Stimulated activated CD4-positive, alpha-beta T cell treated with anti-CD3 and anti-CD28 coated beads, Interleukin-15, amount 100 ng/mL, for 48 hours (primary cell): ENCODE measurements at regions not wholly inside any gene's neighbourhood (a gene's known extent, or its start where the extent isn't known, plus 50 kb on each side); places are given as distances from the start of the nearest gene placed in this dataset.
"Not testable (repeated sequence)": the region's sequence is repeated elsewhere in the genome, so short reads cannot be mapped to it uniquely, and the experiment has no call there.

Experiments
- DNase-seq, 2 donors: peaks; one replicate each; pipeline ENCODE4 v3.0.0-alpha.2; 2020; ENCODE audit warnings: low read depth in 2 of 2

- DNase-seq, result no peak
Observed at GRCh38 chr5:26543987-26544386, 494.4 kb downstream of the CDH9 start.

- no peak for DNase-seq
Observed at GRCh38 chr5:26538226-26538625, 500.2 kb downstream of the CDH9 start.

DNA sequence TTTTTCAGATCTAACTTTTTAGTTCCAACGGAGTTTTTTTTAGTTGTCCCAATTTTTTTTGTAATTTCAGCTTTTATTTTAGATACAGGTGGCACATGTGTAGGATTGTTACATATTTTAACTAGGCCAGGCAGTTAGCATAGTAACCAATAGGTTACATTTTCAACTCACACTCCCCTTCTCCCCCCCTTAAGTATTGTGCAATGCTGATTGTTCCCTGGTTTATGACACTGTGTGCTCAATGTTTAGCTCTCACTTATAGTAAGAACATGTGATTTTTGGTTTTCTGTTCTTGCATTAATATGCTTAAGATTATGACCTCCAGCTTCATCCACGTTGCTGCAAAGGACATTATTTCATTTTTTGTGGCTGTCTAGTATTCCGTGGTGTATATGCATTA is 503.2 kb downstream of the CDH9 start:
- no peak for DNase-seq

DNA sequence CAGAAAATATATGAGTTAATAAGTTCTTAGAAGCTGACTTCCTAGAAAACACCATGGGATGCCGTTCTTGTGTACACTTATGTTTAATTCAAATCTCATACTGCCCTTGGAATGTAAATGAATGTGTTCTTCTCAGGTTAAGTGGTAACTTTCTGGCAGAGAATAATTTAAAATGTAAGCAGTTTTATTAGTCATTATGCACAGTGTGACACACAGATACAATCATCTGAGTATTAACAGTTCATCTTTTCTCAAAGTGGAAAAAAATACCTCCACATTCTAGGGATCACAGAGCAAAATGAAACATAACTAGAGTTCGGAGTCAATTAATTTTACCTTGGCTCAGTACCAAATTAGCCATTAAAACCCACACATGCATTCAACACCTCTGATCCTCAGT is 508.1 kb downstream of the CDH9 start:
- DNase-seq, result no peak

DNA sequence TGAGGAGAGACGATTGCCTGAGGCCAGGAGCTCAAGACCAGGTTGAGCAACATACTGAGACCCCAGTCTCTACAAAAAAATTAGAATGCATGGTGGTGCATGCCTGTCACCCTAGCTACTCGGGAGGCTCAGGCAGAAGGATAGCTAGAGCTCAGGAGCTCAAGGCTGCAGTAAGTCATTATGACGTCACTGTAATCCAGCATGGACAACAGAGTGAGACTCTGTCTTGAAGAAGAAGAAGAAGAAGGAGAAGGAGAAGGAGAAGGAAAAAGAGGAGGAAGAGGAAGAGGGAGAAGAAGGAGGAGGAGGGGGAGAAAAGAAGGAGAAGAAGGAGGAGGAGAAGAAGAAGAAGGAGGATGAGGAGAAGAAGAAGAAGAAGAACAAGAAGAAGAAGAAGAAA is 519.1 kb downstream of the CDH9 start:
- no peak for DNase-seq

- DNase-seq, result no peak
Observed at GRCh38 chr5:26518065-26518464, 520.3 kb downstream of the CDH9 start.

DNA sequence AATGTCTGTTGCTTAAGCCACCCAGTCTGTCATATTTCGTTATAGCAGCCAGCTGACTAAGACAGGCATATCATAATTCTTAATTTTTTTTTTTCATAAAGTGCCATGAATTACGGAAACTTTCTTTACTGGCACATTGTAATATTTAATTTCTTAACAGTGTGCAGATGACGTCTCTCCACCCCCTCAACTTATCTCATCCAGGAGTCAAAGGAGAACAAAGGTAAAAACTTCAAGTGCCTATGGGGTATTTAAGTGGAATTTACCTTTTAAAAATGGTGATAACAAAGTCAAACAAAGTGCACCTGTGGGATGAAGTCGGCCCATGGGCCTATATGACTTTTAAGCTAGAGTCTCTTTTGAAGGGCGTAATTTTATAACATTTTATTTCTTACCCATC is 539.4 kb downstream of the CDH9 start:
- no peak for DNase-seq

DNA sequence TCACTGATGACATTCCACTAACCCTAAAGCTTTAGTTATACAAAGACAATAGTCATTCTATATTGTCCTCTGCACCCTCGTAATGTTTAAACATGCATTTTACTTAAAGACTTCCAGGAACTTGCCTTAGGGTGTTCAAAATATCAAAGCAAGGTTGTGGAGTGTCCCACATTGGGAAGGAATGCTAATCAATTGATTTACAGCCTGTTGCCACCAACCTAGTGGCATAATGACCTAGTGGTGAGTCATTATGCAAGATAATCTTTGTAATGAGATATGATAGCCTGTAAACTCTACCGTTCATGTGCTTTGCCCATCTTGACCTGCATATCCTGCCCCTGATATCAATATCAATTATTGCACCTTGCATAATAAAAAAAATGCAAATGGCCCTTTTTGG is 542.9 kb downstream of the CDH9 start:
- DNase-seq, result no peak

GRCh38 chr5:26492906-26493459 is 545.4 kb downstream of the CDH9 start:
- no peak for DNase-seq

DNA sequence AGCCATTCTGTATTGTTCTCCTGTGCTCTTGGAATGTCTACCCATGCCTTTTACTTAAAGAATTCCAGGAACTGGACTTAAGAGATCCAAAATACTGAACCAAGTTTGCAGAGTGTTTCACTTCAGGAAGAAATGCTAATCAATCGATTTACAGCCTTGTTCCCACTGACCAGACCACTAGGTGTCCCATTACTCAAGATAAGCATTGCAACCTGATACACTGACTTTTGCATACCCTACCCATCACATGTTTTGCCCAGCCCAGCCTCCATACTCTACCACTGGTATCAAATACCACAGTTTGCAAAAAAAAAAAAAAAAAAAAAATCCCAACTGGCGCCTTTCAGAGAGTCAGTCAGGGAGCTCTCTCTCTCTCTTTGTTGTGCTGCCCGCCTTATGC is 550.8 kb downstream of the CDH9 start:
- no peak for DNase-seq

- DNase-seq, result no peak
Observed at GRCh38 chr5:26486631-26487030, 551.8 kb downstream of the CDH9 start.

DNA sequence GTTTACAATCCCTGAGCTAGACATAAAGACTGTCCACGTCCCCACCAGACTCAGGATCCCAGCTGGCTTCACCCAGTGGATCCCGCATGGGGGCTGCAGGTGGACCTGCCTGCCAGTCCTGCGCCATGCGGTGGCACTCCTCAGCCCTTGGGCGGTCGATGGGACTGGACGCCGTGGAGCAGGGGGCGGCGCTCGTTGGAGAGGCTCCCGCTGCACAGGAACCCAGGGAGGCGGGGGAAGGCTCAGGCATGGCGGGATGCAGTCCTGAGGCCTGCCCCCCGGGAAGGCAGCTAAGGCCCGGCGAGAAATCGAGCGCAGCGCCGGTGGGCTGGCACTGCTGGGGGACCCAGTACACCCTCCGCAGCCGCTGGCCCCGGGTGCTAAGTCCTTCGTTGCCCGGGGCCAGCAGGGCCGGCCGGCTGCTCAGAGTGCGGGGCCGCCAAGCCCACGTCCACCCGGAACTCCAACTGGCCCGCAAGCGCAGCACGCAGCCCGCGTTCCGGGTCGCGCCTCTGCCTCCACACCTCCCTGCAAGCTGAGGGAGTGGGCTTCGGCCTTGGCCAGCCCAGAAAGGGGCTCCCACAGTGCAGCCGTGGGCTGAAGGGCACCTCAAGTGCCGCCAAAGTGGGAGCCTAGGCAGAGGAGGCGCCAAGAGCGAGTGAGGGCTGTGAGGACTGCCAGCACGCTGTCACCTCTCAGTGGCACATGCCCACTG is 553.1 kb downstream of the CDH9 start:
- not testable (repeated sequence) for DNase-seq

- DNase-seq, result no peak
Observed at GRCh38 chr5:26482810-26483375, 555.5 kb downstream of the CDH9 start.

GRCh38 chr5:26482076-26482809 is 556.1 kb downstream of the CDH9 start:
- no peak for DNase-seq

DNA sequence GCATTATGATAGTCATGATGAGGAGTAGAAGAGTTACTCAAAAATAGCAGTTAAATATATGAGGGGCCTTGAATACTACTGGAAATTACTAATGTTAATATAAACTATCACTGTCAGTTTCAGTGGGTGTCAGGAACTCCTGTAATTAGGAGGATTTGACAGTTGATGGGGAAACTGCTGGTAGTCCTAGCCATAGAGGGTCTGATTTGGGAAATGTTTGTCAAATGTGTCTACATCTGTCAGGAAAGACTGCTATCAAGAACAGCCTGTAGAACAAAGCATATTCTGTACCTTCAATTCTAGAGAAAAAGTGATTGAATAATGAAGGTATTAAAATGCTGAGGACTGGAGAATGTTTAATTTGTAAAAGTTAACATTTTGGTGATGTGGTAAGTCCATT is 567.9 kb downstream of the CDH9 start:
- no peak for DNase-seq

DNA sequence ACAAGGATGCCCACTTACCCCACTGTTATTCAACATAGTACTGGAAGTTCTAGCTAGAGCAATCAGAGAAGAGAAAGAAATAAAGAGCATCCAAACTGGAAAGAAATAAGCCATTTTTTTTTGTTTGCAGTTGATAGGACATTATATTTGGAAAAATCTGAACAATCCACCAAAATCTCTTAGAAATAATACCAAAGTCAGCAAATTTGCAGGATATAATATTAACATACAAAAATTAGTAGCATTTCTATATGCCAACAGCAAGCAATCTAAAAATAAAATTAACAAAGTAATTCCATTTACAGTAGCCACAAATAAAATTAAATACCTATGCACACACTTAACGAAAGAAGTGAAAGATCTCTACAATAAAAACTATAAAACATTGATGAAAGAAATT is 599.3 kb downstream of the CDH9 start:
- DNase-seq, result no peak

GRCh38 chr5:26434688-26435087 is 603.7 kb downstream of the CDH9 start:
- DNase-seq, result no peak

GRCh38 chr5:26432386-26432785 is 606.0 kb downstream of the CDH9 start:
- no peak for DNase-seq

DNA sequence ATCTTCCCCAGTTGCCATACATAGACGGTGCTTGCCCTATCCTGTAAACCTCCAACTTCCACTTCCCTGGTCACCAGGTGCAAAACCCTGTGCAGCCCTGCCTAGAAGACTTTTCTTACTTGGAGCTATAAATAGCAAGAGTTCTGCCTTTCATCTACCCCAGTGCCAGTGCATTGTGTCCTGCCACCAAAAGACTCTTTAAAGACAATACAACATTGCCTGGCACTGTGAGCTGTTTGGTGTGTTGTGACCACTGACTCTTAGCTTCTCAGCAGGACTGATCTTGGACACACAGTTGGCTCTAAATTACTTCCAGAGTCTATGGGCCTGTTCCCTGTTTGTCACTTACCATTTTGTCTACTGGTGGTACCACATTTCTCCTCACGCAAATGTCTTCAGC is 608.1 kb downstream of the CDH9 start:
- DNase-seq, result no peak

DNA sequence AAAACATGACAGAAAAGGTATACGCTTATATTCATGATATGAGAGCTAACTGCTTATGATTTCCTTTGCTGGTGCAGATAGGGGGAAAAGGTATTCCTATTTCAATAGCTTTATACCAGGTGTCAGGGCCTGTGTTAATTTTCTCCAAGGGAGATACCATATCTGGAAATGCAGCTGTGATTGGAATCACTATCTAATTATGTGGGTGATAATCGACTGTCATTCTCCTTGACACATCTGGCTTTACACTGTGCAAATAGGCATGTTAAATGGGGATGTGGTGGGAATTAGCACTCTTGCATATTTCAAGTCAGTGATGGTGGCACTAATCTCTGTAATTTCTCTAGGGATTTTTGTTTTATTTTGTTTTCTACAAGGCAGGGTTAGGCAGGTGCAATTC is 611.1 kb downstream of the CDH9 start:
- DNase-seq, result no peak

DNA sequence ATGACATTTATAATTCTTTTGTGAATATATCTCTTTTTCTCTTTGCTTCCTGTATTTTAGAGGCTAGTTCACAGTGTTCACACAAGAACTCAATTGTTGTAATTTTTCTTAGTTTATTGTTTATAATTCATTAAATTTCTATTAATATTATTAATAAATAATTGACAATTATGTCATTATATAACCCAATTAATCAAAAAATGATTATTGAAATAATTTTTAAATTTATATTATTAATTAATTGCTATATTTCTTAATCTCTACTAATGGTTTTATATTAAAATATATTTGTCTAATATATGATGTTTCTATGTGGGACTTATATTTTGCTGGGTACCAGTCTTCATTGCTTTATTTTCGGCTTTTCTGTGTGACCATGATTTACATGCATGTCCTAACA is 618.4 kb downstream of the CDH9 start:
- no peak for DNase-seq

- DNase-seq, result no peak
Observed at GRCh38 chr5:26416911-26417310, 621.5 kb downstream of the CDH9 start.
